ENCODE measurements at regions not wholly inside any gene's neighbourhood (a gene's known extent, or its start where the extent isn't known, plus 50 kb on each side); places are given as distances from the start of the nearest gene placed in this dataset.

DNA sequence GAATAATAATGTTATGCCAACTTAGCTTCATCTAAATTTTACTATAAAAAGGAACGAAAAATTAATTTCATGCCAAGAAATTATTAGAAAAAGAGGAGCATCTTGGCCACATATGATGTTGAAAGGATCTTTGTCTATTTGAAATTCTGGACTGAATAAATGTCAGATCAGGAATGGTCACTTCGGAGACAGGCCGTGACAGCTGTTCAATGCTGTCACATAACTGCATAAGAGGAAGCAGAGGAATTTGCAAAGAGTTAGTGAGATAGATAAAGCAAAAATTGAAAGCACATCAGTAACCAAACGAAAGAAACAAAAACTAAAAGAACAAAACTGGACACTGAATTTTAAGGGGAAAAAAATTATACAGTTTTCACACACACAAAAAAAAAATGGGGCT is 100.9 kb downstream of the GASK1B start:
- no peaks in the 10 kb centered on the region for H3K27me3 Mint-ChIP-seq
- H3K27ac Mint-ChIP-seq: no peak overlapping the region
- intact Hi-C loops (cut with micrococcal nuclease): no loop called here
- H3K4me1 Mint-ChIP-seq: no peaks in the 10 kb centered on the region
- H3K4me3 Mint-ChIP-seq: no peak overlapping the region
- H3K9me3 Mint-ChIP-seq: no peaks in the 10 kb centered on the region
- DNase-seq: no peak
- no peaks in the 10 kb centered on the region for H3K36me3 Mint-ChIP-seq (ENCODE audit: low read depth)

DNA sequence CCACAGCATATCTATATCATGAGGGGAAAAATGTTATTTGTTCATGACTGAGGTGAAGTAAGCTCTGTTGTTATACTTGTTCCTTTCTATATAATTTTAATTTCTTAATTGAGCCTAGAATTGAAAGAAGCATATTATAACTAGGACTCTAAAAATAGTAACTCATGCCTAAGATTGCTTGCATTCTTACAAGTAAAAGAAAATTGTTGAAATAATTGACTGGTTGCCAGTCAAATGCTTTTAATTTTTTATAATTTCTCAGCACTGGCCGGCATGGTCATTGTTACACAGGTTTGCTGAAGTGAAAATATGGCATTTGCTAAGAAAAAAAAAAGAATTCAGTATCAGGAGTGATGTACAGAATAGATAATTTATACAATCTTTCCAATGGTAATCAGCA is 104.8 kb downstream of the GASK1B start:
- Mint-ChIP-seq H3K27ac (no peak overlapping the region), H3K4me1 (no peaks in the 10 kb centered on the region), H3K4me3 (no peak overlapping the region), H3K9me3 (no peaks in the 10 kb centered on the region), H3K36me3 (ENCODE audit: low read depth) (no peaks in the 10 kb centered on the region), H3K27me3 (no peaks in the 10 kb centered on the region)
- intact Hi-C loops (cut with micrococcal nuclease): no loop called here
- DNase-seq: no peak

DNA sequence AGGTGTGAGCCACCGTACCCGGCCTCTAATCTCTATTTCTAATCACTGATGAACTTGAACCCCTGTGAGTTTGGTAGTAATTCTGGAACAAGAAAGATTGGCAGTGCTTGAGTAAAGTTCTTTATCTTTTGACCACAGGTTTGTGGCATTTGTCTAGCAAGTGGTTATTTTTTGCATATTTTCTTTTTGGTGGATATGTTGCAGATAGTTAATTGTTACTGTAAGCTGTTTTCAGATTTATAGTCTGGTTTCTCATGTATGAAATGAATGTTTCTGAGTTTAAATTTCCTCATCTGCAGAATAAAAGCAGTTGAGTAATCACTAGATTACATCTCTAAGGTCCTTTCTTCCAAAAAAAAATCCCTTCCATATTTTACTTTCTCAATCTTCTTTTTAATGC is 105.2 kb downstream of the GASK1B start:
- Mint-ChIP-seq H3K4me1 (no peaks in the 10 kb centered on the region), H3K27me3 (no peaks in the 10 kb centered on the region), H3K27ac (no peak overlapping the region), H3K4me3 (no peak overlapping the region), H3K36me3 (ENCODE audit: low read depth) (no peaks in the 10 kb centered on the region), H3K9me3 (no peaks in the 10 kb centered on the region)
- intact Hi-C loops (cut with micrococcal nuclease): no loop called here
- no peak for DNase-seq

DNA sequence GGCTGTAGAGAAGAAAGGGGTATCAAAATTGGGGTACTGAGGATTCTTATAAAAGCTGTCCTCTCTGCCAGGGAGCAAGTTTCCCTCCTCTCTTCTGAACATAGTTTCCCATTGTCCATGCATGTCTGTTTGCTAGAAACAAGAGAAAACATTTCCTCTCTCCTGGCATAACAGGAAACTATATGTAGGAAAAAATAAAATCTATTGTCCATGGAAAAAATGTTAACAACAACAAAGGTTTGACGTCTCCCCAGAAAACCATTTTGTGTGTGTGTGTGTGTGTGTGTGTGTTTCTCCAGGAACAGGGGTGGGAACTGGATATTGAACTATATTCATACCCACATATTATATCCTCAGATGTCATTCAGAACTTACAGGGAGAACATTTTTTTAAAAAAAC is 107.2 kb downstream of the GASK1B start:
- DNase-seq: no peak
- H3K36me3 Mint-ChIP-seq (ENCODE audit: low read depth): no peaks in the 10 kb centered on the region
- intact Hi-C loops (cut with micrococcal nuclease): no loop called here
- H3K4me3 Mint-ChIP-seq: no peak overlapping the region
- no peaks in the 10 kb centered on the region for H3K4me1 Mint-ChIP-seq
- no peak overlapping the region for H3K27ac Mint-ChIP-seq
- H3K27me3 Mint-ChIP-seq: no peaks in the 10 kb centered on the region
- H3K9me3 Mint-ChIP-seq: no peaks in the 10 kb centered on the region

DNA sequence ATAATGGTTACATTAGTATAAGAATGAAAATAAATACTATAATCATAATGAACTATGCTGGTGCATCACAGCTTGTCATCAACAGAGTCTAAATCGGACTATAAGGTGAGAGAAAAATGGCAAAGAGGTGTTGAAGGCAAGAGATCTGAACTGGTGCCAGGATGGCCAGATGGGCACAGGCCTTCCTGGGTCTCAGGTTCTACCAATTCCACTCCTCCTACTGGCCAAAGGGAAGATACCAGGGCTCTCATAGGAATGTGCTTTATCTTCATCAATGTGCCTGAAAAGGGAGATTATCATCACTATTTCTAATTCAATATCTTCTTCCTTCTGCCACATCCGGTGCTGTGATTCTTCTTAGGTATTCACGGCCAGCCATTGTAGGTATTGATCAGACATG is 107.6 kb downstream of the GASK1B start:
- Mint-ChIP-seq H3K4me1 (no peaks in the 10 kb centered on the region), H3K9me3 (no peaks in the 10 kb centered on the region), H3K27me3 (no peaks in the 10 kb centered on the region), H3K36me3 (ENCODE audit: low read depth) (no peaks in the 10 kb centered on the region), H3K27ac (no peak overlapping the region), H3K4me3 (no peak overlapping the region)
- intact Hi-C loops (cut with micrococcal nuclease): no loop called here
- DNase-seq: no peak

DNA sequence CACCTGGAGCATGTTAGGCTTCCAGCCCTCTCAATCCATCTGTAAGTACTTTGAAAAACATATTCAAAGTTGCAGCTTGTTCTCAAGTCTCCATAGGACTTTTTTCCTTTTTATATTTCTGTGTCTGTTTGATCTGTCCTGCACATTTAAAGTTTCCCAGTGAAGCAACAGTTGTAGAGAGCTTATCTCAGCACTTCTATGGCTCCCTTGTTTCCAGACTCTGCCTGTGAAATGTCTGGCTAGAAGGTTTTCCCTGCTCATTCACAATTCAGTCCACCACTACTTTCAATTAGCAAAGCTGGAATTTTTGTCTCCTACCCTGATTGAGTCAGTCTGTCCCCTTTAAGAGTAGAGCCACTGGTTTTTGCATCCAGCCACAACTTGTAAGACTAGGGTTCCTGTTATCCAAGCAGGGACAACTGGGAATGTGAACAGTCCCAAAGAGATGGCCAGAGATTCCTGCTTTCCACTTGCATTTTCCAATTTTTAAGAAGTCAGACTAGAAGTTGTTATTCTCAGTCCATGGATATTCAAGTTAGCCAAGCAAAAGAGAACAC is 116.1 kb downstream of the GASK1B start:
- no peak for DNase-seq
- intact Hi-C loops (cut with micrococcal nuclease): no loop called here
- no peaks in the 10 kb centered on the region for H3K36me3 Mint-ChIP-seq (ENCODE audit: low read depth)
- no peak overlapping the region for H3K27ac Mint-ChIP-seq
- no peaks in the 10 kb centered on the region for H3K4me1 Mint-ChIP-seq
- no peak overlapping the region for H3K4me3 Mint-ChIP-seq
- no peaks in the 10 kb centered on the region for H3K9me3 Mint-ChIP-seq
- H3K27me3 Mint-ChIP-seq: no peaks in the 10 kb centered on the region

DNA sequence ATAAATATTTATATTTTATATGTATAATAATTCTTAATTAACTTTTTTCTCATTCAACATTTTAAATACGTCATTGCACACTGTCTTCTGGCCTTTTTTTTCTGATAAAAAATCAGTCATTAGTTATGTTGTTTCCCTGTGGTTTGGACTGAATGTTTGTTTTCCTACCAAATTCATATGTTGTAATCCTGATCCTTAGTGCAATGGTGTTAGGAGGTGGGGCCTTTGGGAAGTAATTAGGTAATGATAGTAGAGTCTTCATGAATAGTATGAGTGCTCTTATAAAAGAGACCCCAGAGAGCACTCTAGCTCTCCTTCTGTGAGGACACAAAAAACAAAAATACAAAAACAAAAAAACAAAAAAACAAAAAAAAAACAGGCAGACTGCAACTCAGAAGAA is 117.2 kb downstream of the GASK1B start:
- Mint-ChIP-seq H3K36me3 (ENCODE audit: low read depth) (no peaks in the 10 kb centered on the region), H3K4me3 (no peak overlapping the region), H3K27me3 (no peaks in the 10 kb centered on the region), H3K9me3 (no peaks in the 10 kb centered on the region), H3K27ac (no peak overlapping the region), H3K4me1 (no peaks in the 10 kb centered on the region)
- DNase-seq: no peak
- intact Hi-C loops (cut with micrococcal nuclease): no loop called here

DNA sequence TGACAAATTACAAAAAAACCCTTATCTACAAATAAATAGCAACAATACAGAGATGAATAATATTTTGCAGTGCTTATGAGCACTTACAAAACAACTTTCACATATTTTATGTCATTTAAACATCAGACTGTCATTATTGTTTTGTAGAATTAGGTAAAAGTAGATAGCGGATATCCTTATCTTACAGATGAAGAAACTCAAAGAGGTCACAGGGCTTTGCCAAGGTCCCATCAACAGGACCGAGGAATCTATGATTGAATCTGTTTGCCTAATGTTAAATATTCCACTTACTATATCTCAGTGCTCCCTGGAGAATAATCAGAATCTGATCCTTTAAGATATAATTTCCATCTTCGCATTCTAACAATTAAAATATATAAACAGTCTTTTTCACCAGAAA is 119.0 kb downstream of the GASK1B start:
- DNase-seq: no peak
- no peak overlapping the region for H3K4me3 Mint-ChIP-seq
- H3K4me1 Mint-ChIP-seq: no peaks in the 10 kb centered on the region
- H3K27me3 Mint-ChIP-seq: no peaks in the 10 kb centered on the region
- no peaks in the 10 kb centered on the region for H3K36me3 Mint-ChIP-seq (ENCODE audit: low read depth)
- intact Hi-C loops (cut with micrococcal nuclease): no loop called here
- no peaks in the 10 kb centered on the region for H3K9me3 Mint-ChIP-seq
- no peak overlapping the region for H3K27ac Mint-ChIP-seq

DNA sequence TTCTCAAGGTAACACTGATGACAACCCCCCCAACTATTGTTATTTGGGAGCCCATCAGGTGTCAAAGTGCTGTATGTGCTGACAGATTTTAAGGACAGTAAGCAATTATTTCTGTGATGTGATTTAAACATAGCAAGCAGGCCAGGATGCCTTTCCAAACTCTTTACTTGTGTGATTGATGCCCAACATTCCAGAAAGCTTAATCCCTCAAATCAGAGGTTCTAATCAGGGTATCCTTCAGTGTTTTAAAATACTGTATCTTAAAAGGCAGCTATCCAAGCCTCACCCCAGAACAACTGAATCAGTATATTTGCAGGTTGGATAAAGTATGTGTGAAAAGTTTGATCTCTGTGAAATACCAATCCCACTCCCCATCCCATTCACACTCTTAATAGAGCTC is 119.7 kb downstream of the GASK1B start:
- Mint-ChIP-seq H3K36me3 (ENCODE audit: low read depth) (no peaks in the 10 kb centered on the region), H3K4me1 (no peaks in the 10 kb centered on the region), H3K4me3 (no peak overlapping the region), H3K27ac (no peak overlapping the region), H3K9me3 (no peaks in the 10 kb centered on the region), H3K27me3 (no peaks in the 10 kb centered on the region)
- intact Hi-C loops (cut with micrococcal nuclease): no loop called here
- no peak for DNase-seq

DNA sequence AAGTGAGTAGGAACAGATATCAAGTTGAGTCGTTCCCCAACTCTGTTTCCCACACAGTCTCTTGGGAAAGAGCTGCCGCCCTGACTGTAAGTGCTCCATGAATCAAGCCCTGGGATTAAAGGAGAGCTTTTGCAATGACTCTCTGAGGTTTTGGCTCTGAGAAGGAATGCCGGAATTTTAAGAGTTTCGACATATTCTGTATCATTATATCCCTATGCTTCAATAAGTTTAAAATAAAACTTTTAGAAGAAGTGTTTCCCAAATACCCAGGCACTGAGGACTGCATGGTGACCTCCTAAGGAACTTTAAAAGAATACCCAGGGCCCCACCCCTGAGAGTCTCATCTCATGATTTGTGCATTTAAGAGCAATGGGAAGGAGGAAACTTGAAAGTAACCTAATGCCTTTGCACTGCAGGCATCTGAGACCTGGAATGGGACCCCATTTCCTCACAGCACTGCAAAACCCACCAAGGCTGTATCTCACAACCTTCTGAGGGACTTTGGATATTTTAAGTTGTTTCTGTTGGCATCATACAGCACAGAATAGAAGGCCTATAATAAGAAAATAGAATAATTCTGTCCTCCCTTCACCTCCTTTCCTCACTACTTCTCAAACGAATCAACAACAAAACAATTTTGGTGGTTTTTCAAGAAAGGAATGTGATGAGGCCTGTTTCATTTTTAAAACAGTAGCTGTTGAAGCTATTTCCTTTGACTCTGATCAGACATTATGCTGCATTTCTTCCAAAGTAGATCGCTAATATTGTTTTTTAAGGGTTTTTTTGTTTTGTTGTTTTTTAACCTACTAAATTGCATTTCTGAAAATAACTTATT is 121.2 kb downstream of the GASK1B start:
- intact Hi-C loops (cut with micrococcal nuclease): no loop called here
- H3K27ac Mint-ChIP-seq: no peak overlapping the region
- H3K4me1 Mint-ChIP-seq: no peaks in the 10 kb centered on the region
- H3K27me3 Mint-ChIP-seq: no peaks in the 10 kb centered on the region
- DNase-seq: no peak
- no peaks in the 10 kb centered on the region for H3K36me3 Mint-ChIP-seq (ENCODE audit: low read depth)
- no peaks in the 10 kb centered on the region for H3K9me3 Mint-ChIP-seq
- H3K4me3 Mint-ChIP-seq: no peak overlapping the region

DNA sequence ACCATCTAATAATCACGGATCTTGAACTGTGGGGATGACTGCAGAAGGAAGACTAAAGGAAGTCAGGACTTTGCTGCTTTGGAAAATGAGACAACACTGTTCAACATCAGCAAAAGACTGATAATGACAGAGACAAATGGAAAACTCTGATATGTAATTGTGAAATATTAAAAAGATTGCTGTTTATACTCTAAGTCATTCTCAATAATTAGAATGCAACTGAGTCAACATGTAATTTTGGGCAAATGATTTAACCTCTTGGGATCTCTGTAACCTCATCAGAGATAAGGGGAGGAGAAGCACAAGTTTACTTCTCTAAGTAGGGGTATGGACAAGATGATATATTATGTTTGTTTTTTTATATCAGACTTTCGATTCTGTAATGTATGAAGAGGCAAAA is 121.9 kb downstream of the GASK1B start:
- H3K9me3 Mint-ChIP-seq: no peaks in the 10 kb centered on the region
- H3K4me1 Mint-ChIP-seq: no peaks in the 10 kb centered on the region
- no peak overlapping the region for H3K27ac Mint-ChIP-seq
- no peaks in the 10 kb centered on the region for H3K36me3 Mint-ChIP-seq (ENCODE audit: low read depth)
- H3K27me3 Mint-ChIP-seq: no peaks in the 10 kb centered on the region
- intact Hi-C loops (cut with micrococcal nuclease): no loop called here
- no peak for DNase-seq
- H3K4me3 Mint-ChIP-seq: no peak overlapping the region

DNA sequence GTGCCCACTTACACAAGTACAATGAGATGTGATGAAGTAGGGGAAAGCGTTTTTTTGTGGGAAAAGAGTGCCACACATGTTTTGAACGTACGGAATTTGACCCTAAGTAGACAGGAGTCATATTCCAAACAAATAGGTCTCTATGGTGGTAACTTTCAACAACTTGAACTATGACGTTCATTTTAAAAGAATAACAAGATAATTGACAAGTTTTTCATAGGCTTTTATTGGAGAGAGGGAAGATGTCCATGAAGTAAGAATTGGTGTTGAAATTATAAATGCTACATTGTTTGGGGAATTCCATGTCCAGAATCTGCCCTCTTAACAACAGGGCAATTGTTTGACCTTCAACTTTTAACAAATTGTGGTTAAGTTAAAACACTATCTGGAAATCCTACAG is 126.5 kb downstream of the GASK1B start:
- DNase-seq: no peak
- Mint-ChIP-seq H3K27me3 (no peaks in the 10 kb centered on the region), H3K36me3 (ENCODE audit: low read depth) (no peaks in the 10 kb centered on the region), H3K9me3 (peaks cover 4% of the 10 kb centered on the region), H3K4me1 (no peaks in the 10 kb centered on the region), H3K4me3 (no peak overlapping the region), H3K27ac (no peak overlapping the region)
- intact Hi-C loops (cut with micrococcal nuclease): no loop called here

DNA sequence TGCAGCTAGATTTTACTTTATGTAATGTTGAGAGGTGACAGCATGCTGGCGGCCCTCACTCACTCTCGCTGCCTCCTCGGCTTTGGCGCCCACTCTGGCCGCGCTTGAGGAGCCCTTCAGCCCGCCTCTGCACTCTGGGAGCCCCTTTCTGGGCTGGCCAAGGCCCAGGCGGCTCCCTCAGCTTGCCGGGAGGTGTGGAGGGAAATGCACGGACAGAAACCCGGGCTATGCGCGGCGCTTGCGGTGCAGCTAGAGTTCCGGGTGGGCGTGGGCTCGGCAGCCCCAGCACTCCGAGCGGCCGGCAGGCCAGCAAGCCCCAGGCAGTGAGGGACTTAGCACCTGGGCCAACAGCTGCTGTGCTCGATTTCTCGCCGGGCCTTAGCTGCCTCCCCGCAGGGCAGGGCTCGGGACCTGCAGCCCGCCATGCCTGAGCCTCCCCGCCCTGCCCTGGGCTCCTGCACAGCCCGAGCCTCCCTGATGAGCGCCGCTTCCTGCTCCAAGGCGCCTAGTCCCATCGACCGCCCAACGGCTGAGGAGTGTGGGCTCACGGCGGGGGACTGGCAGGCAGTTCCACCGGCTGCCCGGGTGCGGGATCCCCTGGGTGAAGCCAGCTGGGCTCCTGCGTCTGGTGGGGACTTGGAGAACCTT is 128.7 kb downstream of the GASK1B start:
- intact Hi-C loops (cut with micrococcal nuclease): no loop called here
- H3K4me3 Mint-ChIP-seq: no peak overlapping the region
- no peaks in the 10 kb centered on the region for H3K27me3 Mint-ChIP-seq
- peaks cover 4% of the 10 kb centered on the region for H3K9me3 Mint-ChIP-seq
- no peaks in the 10 kb centered on the region for H3K36me3 Mint-ChIP-seq (ENCODE audit: low read depth)
- no peak overlapping the region for H3K27ac Mint-ChIP-seq
- H3K4me1 Mint-ChIP-seq: no peaks in the 10 kb centered on the region
- no peak for DNase-seq

DNA sequence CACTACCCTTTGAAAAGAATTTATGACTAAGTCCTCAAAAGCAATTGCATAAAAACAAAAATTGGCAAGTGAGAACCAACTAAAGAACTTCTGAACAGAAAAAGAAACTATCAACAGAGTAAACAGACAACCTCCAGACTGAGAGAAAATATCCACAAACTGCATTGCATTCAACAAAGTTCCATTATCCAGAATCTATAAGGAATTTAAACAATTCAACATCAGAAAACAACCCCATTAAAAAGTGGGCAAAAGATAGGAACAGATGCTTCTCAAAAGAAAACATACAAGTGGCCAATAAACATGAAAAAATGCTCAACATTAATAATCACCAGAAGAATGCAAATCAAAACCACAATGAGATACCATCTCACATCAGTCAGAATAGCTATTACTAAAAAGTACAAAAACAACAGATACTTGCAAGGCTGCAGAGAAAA is 130.2 kb downstream of the GASK1B start:
- no peak for DNase-seq
- Mint-ChIP-seq H3K36me3 (ENCODE audit: low read depth) (no peaks in the 10 kb centered on the region), H3K9me3 (peaks cover 4% of the 10 kb centered on the region), H3K4me1 (no peaks in the 10 kb centered on the region), H3K4me3 (no peak overlapping the region), H3K27me3 (no peaks in the 10 kb centered on the region), H3K27ac (no peak overlapping the region)
- intact Hi-C loops (cut with micrococcal nuclease): no loop called here

Data from activated CD4-positive, alpha-beta T cell treated with anti-CD3 and anti-CD28 coated beads, Interleukin-2, amount 10 ng/mL, durations not matched to agents 24 days and 14 days (primary cell).